GM12865 (cell line): ENCODE measurements at regions not wholly inside any gene's neighbourhood (a gene's known extent, or its start where the extent isn't known, plus 50 kb on each side); places are given as distances from the start of the nearest gene placed in this dataset.
A peak's percentile ranks its signal among the peaks of the same experiment; 100 is the strongest.

Experiments used
- DNase-seq: peaks from one replicate; pipeline ENCODE4 v3.0.0; 2010; ENCODE audit warnings: low read depth
- H3K4me3 ChIP-seq: 2 replicates; pipeline ENCODE4 v1.5.1; 2011; ENCODE audit warnings: mild to moderate bottlenecking, low read depth, low read length, control low read depth
- TF ChIP-seq, protein P1 (sequence below): IDR thresholded peaks from 2 replicates; pipeline ENCODE4 v1.5.1; 2011; ENCODE audit warnings: low read length, control low read depth, low read depth, inconsistent platforms; ENCODE audit not compliant: insufficient read depth; ENCODE audit errors: missing control alignments

DNA sequence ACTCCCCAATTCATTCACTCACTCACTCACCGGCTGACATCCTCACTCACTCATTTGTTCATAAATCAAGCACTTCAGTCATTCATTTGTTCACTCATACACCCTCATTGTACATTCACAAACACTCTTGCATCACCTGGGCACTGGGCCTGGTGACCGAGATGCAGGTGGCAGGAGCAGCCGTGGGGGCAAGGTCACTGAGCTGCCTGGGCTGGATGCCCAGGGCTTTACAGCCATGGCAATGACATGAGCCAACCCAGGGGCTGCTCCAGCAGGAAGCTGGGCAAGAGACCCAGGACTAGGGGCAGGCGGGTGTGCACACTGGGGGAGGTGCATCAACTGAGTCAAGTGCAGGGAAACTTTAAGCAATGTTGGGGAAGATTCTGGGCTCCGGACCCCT, 113.6 kb upstream of the IGSF21 start:
- TF ChIP-seq, protein P1, sequence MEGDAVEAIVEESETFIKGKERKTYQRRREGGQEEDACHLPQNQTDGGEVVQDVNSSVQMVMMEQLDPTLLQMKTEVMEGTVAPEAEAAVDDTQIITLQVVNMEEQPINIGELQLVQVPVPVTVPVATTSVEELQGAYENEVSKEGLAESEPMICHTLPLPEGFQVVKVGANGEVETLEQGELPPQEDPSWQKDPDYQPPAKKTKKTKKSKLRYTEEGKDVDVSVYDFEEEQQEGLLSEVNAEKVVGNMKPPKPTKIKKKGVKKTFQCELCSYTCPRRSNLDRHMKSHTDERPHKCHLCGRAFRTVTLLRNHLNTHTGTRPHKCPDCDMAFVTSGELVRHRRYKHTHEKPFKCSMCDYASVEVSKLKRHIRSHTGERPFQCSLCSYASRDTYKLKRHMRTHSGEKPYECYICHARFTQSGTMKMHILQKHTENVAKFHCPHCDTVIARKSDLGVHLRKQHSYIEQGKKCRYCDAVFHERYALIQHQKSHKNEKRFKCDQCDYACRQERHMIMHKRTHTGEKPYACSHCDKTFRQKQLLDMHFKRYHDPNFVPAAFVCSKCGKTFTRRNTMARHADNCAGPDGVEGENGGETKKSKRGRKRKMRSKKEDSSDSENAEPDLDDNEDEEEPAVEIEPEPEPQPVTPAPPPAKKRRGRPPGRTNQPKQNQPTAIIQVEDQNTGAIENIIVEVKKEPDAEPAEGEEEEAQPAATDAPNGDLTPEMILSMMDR = no peak
- no peak for DNase-seq
- H3K4me3 ChIP-seq = no peak overlapping the region

DNA sequence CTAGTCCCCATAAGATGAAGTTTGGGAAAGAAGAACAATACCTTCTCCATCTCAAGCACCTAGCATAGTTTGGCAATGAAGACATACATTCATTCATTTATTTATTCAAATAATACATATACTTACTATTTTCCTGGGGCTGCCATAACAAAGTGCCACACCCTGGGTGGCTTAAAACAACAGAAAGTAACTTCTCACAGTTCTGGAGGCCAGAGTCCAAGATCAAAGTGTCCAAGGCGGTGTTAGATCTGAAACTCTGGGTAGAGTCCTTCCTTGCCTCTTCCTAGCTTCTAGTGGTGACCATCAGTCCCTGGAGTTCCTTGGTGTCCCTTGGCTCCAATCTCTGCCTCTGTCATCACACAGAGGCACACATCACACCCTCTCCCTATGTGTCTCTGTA, 112.1 kb upstream of the IGSF21 start:
- TF ChIP-seq, protein P1 = no peak
- DNase-seq = no peak
- no peak overlapping the region for H3K4me3 ChIP-seq

DNA sequence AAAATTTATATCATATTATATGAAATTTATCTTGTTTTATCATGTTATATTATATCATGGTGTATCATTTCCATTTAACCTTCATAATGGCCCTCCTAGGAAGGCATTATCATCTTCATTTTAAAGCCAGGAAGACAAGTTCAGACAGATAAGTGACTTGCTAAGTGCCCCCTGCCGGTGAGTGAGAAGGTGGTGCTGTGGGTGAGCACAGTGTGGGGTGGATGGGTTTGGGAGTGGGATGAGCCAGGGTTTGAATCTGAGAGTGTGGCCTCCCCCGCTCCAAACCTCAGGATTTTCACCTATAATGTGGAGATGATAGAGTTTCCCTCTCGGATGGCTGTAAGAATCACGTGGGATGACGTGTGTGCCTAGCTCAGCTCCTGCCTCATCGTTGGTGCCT, 108.7 kb upstream of the IGSF21 start:
- no peak overlapping the region for H3K4me3 ChIP-seq
- TF ChIP-seq, protein P1 = peak; percentile 23
- DNase-seq = peak; percentile 14

DNA sequence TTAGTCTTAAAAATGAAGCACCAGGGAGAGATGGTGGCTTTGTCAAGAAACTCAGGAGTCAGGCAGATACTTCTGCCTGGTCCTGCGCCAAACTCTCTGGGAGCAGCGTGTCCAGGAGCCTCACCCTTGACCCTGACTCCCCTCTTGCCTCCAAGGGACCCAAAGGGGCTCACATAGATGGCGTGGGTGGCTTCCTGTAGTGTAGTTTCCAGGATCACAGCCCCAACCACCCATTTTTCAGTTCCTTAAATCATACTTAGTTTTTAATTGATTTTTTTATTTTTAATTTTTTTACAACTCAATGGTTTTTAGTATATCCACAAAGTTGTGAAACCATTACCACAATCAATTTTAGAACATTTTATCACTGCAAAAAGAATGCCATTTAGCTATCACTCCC, 107.7 kb upstream of the IGSF21 start:
- no peak for DNase-seq
- TF ChIP-seq, protein P1 = no peak
- H3K4me3 ChIP-seq = no peak overlapping the region

DNA sequence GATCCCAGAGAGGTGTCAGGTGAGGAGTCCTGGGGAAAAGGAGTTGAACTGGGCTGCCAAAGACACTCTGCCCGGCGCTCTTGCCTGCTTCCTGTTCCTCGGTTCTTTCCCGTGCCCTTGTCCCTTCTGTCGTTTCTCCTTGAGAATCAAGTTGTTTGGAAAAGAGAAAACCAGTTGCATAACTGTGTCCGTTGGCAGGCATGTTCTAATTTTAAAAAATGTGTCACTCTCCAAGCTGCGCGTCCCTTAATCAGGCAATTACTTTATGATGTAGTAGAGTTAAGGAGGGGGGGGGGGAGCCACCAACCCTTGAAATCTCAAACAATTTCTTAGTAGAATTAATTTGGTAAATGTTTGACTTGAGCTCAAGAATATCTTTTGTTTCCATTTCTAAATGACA, 105.9 kb upstream of the IGSF21 start:
- no peak overlapping the region for H3K4me3 ChIP-seq
- DNase-seq = no peak
- TF ChIP-seq, protein P1 = no peak

DNA sequence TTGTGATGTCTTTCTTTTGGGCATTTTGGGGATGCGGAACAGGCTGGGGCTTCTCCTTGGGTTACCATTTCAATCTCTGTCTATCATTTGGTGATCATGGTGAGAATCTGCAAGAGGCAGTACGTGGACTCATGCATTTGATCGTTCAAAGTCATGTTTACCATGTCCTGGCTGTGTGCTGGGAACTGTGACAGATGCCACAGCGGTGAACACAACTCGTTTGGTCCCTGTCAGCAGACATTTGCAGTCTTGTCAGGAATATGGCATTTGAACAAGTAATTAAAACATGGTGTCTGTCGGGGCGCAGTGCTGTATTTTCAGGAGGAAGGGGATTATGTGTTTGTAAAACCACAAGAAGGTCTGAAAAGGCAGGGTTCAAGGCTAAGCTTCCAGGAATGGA, 103.3 kb upstream of the IGSF21 start:
- H3K4me3 ChIP-seq = no peak overlapping the region
- TF ChIP-seq, protein P1 = no peak
- no peak for DNase-seq

DNA sequence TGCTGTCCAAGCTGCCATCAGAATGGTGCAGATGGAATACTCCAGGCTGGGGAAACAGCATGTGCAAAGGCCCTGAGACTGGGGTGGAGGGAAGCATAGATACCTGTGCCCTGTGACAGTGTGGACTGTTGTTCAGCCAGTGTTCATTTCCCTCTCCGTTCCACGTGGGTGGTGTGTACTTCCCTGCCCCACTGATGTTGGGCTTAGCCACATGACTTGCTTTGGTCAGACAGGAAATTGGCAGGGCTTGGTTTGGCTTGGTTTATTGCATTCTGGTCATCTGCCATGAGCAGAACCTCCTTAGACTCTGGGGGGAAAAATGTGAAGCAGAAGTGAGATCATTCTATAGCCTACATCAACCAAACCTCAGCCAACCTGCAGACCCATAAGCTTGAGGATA, 102.4 kb upstream of the IGSF21 start:
- TF ChIP-seq, protein P1 = no peak
- DNase-seq = no peak
- no peak overlapping the region for H3K4me3 ChIP-seq
